GM19351 (cell line): ENCODE measurements at regions not wholly inside any gene's neighbourhood (a gene's known extent, or its start where the extent isn't known, plus 50 kb on each side); places are given as distances from the start of the nearest gene placed in this dataset.
"Not testable (repeated sequence)": the region's sequence is repeated elsewhere in the genome, so short reads cannot be mapped to it uniquely, and the experiment has no call there.

Experiments used
- ATAC-seq: cut with Tn5 transposase; IDR thresholded peaks from one replicate; pipeline ENCODE4 v1.9.1; 2021; ENCODE audit warnings: mild to moderate bottlenecking, moderate library complexity; ENCODE audit not compliant: unreplicated experiment

- ATAC-seq: no peak
Observed at GRCh38 chr7:110186334-110186733, 904.6 kb upstream of the LRRN3 start.

GRCh38 chr7:110187877-110188554 is 902.9 kb upstream of the LRRN3 start:
- no peak for ATAC-seq

GRCh38 chr7:110204527-110204926 is 886.4 kb upstream of the LRRN3 start:
- no peak for ATAC-seq

GRCh38 chr7:110205899-110206298 is 885.0 kb upstream of the LRRN3 start:
- no peak for ATAC-seq

- ATAC-seq: no peak
Observed at GRCh38 chr7:110209884-110210283, 881.0 kb upstream of the LRRN3 start.

- ATAC-seq: no peak
Observed at GRCh38 chr7:110210941-110211608, 879.9 kb upstream of the LRRN3 start.

GRCh38 chr7:110224643-110225042 is 866.3 kb upstream of the LRRN3 start:
- ATAC-seq: no peak

- ATAC-seq: no peak
Observed at GRCh38 chr7:110246118-110246517, 844.8 kb upstream of the LRRN3 start.

- no peak for ATAC-seq
Observed at GRCh38 chr7:110253093-110253492, 837.8 kb upstream of the LRRN3 start.

- ATAC-seq: no peak
Observed at GRCh38 chr7:110257673-110258072, 833.3 kb upstream of the LRRN3 start.

- ATAC-seq: no peak
Observed at GRCh38 chr7:110262251-110262650, 828.7 kb upstream of the LRRN3 start.

GRCh38 chr7:110264288-110264687 is 826.6 kb upstream of the LRRN3 start:
- no peak for ATAC-seq

- no peak for ATAC-seq
Observed at GRCh38 chr7:110281362-110281761, 809.6 kb upstream of the LRRN3 start.

- ATAC-seq: no peak
Observed at GRCh38 chr7:110283056-110283455, 807.9 kb upstream of the LRRN3 start.

- no peak for ATAC-seq
Observed at GRCh38 chr7:110291430-110291829, 799.5 kb upstream of the LRRN3 start.

GRCh38 chr7:110296321-110296720 is 794.6 kb upstream of the LRRN3 start:
- no peak for ATAC-seq

- no peak for ATAC-seq
Observed at GRCh38 chr7:110307776-110308175, 783.2 kb upstream of the LRRN3 start.

- no peak for ATAC-seq
Observed at GRCh38 chr7:110308791-110309190, 782.1 kb upstream of the LRRN3 start.

- ATAC-seq: no peak
Observed at GRCh38 chr7:110309941-110310340, 781.0 kb upstream of the LRRN3 start.

GRCh38 chr7:110311556-110311955 is 779.4 kb upstream of the LRRN3 start:
- ATAC-seq: no peak

- ATAC-seq: no peak
Observed at GRCh38 chr7:110317541-110318265, 773.2 kb upstream of the LRRN3 start.

GRCh38 chr7:110320285-110320684 is 770.6 kb upstream of the LRRN3 start:
- ATAC-seq: not testable (repeated sequence)
